Loucy (cell line): ENCODE measurements at regions not wholly inside any gene's neighbourhood (a gene's known extent, or its start where the extent isn't known, plus 50 kb on each side); places are given as distances from the start of the nearest gene placed in this dataset.

ENCODE experiments used
- H2AFZ ChIP-seq: fragments of 200-600 bp; sonication (generic); 2 replicates; pipeline ENCODE4 v1.6.0; 2016; ENCODE audit warnings: antibody characterized with exemption, mild to moderate bottlenecking, low read length, moderate library complexity
- H3F3A ChIP-seq: fragments of 200-600 bp; 2 replicates; pipeline ENCODE4 v1.6.0; 2016; ENCODE audit warnings: antibody characterized with exemption, low read depth, mild to moderate bottlenecking
- H3K27me3 ChIP-seq: fragments of 200-600 bp; sonication (generic); 2 replicates; pipeline ENCODE4 v1.6.1; 2014; ENCODE audit warnings: low read length, mild to moderate bottlenecking; ENCODE audit not compliant: insufficient read depth, poor library complexity, severe bottlenecking
- H3K36me3 ChIP-seq: fragments of 200-600 bp; sonication (generic); 2 replicates; pipeline ENCODE4 v1.6.1; 2016; ENCODE audit warnings: low read length; ENCODE audit not compliant: insufficient read depth
- H3K4me1 ChIP-seq: fragments of 200-600 bp; sonication (generic); 2 replicates; pipeline ENCODE4 v1.5.1; 2014; ENCODE audit warnings: low read length, mild to moderate bottlenecking; ENCODE audit not compliant: insufficient read depth, poor library complexity, severe bottlenecking
- H3K4me2 ChIP-seq: fragments of 200-600 bp; sonication (generic); 2 replicates; pipeline ENCODE4 v1.6.0; 2014; ENCODE audit warnings: antibody characterized with exemption, low read length, low read depth, mild to moderate bottlenecking; ENCODE audit not compliant: poor library complexity, severe bottlenecking
- H3K4me3 ChIP-seq: fragments of 200-600 bp; sonication (generic); 2 replicates; pipeline ENCODE4 v1.5.1; 2014; ENCODE audit warnings: low read length, mild to moderate bottlenecking, mixed read lengths; ENCODE audit not compliant: poor library complexity, severe bottlenecking
- H3K79me2 ChIP-seq: fragments of 200-600 bp; sonication (generic); 2 replicates; pipeline ENCODE4 v1.6.1; 2014; ENCODE audit warnings: low read length; ENCODE audit not compliant: insufficient read depth
- H3K9ac ChIP-seq: fragments of 200-600 bp; sonication (generic); 2 replicates; pipeline ENCODE4 v1.6.0; 2014; ENCODE audit warnings: mild to moderate bottlenecking, low read depth, low read length, moderate library complexity; ENCODE audit not compliant: poor library complexity, severe bottlenecking
- H3K9me2 ChIP-seq: fragments of 200-600 bp; sonication (generic); replicated peaks from 2 replicates; pipeline ENCODE4 v1.6.1; 2016; ENCODE audit warnings: low read depth, low read length, mixed read lengths
- H3K9me3 ChIP-seq: fragments of 200-600 bp; sonication (generic); 2 replicates; pipeline ENCODE4 v1.6.1; 2014; ENCODE audit warnings: mild to moderate bottlenecking, antibody characterized with exemption, low read length, low read depth; ENCODE audit not compliant: insufficient read depth
- H4K20me1 ChIP-seq: fragments of 200-600 bp; sonication (generic); 2 replicates; pipeline ENCODE4 v1.6.0; 2014; ENCODE audit warnings: antibody characterized with exemption, low read length, mild to moderate bottlenecking; ENCODE audit not compliant: insufficient read depth, poor library complexity, severe bottlenecking
- CTCF ChIP-seq: fragments of 200-600 bp; sonication (generic); conservative IDR thresholded peaks from 2 replicates; pipeline ENCODE4 v1.5.1; 2014; ENCODE audit warnings: mild to moderate bottlenecking, antibody characterized with exemption, low read length
- EZH2phosphoT487 ChIP-seq: fragments of 200-600 bp; IDR thresholded peaks from 2 replicates; pipeline ENCODE4 v1.6.1; 2018; ENCODE audit warnings: antibody characterized with exemption, mild to moderate bottlenecking, moderate library complexity, borderline replicate concordance

- Histone ChIP-seq H3K36me3 (no peaks in the 10 kb centered on the region), H3F3A (no peaks in the 10 kb centered on the region), H3K4me2 (no peak overlapping the region), H3K9me2 (no peaks in the 10 kb centered on the region), H3K4me1 (no peaks in the 10 kb centered on the region), H3K4me3 (no peak overlapping the region), H3K9ac (no peak overlapping the region), H3K27me3 (no peaks in the 10 kb centered on the region), H3K79me2 (no peaks in the 10 kb centered on the region), H4K20me1 (no peaks in the 10 kb centered on the region), H3K9me3 (no peaks in the 10 kb centered on the region), H2AFZ (no peak overlapping the region)
- TF ChIP-seq EZH2phosphoT487 (no peak), CTCF (no peak)
Observed at GRCh38 chr4:160795216-160795615, 1368.6 kb downstream of the FSTL5 start.

DNA sequence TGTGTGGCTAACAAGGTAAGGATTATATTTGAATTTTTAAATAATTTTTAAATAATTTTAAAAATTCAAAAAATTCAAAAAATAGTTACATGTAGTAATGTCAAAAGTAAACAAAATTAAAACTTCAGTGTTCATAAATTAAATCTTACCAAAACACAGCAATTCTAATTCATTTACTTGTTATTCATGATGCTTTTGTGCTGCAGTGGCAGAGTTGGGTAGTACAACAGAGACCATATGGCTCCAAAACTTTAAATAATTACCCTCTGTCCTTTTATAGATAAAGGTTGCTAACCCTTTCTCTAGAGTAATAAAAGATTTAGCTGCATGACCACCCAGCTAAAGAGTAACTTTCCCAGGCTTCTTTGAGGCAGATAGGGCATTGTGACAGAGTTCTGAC, 1355.6 kb downstream of the FSTL5 start:
- Histone ChIP-seq H3K9me3 (no peaks in the 10 kb centered on the region), H3K4me2 (no peak overlapping the region), H4K20me1 (no peaks in the 10 kb centered on the region), H3K27me3 (no peaks in the 10 kb centered on the region), H3K36me3 (no peaks in the 10 kb centered on the region), H2AFZ (no peak overlapping the region), H3K9me2 (no peaks in the 10 kb centered on the region), H3K4me3 (no peak overlapping the region), H3K79me2 (no peaks in the 10 kb centered on the region), H3K9ac (no peak overlapping the region), H3K4me1 (no peaks in the 10 kb centered on the region), H3F3A (no peaks in the 10 kb centered on the region)
- TF ChIP-seq CTCF (no peak), EZH2phosphoT487 (no peak)

DNA sequence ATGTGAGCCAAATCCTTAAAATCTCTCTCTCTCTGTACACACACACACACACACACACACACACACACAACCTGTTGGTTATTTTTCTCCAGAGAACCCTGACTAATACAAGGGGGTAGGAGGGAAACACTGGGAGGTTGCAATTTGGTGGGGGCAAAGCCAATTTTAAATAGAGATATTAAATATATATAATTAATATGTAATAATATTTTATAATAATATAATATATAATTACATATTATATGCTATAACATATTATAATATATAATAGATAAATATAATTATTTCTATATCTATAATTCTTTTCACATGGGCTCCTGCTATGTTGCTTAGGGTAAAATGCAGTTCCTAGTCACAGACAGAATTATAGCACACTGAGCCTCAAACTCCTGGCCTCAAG, 1354.2 kb downstream of the FSTL5 start:
- TF ChIP-seq CTCF (no peak), EZH2phosphoT487 (no peak)
- no peaks in the 10 kb centered on the region for H3K27me3 ChIP-seq
- H3K9ac ChIP-seq, result no peak overlapping the region

More for the DNA sequence above, 1354.2 kb downstream of the FSTL5 start:
- Histone ChIP-seq H3K4me2 (no peak overlapping the region), H3K36me3 (no peaks in the 10 kb centered on the region), H3K4me1 (no peaks in the 10 kb centered on the region), H3K9me3 (no peaks in the 10 kb centered on the region), H3K4me3 (no peak overlapping the region), H3K79me2 (no peaks in the 10 kb centered on the region), H2AFZ (no peak overlapping the region), H3K9me2 (no peaks in the 10 kb centered on the region), H4K20me1 (no peaks in the 10 kb centered on the region), H3F3A (no peaks in the 10 kb centered on the region)
